Immature natural killer cell (primary cell): ENCODE measurements at regions not wholly inside any gene's neighbourhood (a gene's known extent, or its start where the extent isn't known, plus 50 kb on each side); places are given as distances from the start of the nearest gene placed in this dataset.

Experiments
- DNase-seq, 3 donors: peaks; one replicate each; pipeline ENCODE4 v3.0.0; 2022; ENCODE audit warnings: mixed read lengths in 1 of 3
- H3K27ac Mint-ChIP-seq, 6 donors: one replicate each; pipeline ENCODE4 v1.8.0; 2020; ENCODE audit warnings: mixed read lengths in 6 of 6, mild to moderate bottlenecking in 5 of 6, inconsistent platforms in 4 of 6, moderate library complexity in 3 of 6
- H3K27me3 Mint-ChIP-seq, 3 donors: one replicate each; pipeline ENCODE4 v1.8.0; 2020 to 2021; ENCODE audit warnings: low read depth in 3 of 3, mild to moderate bottlenecking in 3 of 3, mixed read lengths in 3 of 3, moderate library complexity in 3 of 3, inconsistent platforms in 1 of 3
- H3K36me3 Mint-ChIP-seq, 3 donors: one replicate each; pipeline ENCODE4 v1.8.0; 2020; ENCODE audit warnings: mixed read lengths in 3 of 3, inconsistent platforms in 2 of 3, mild to moderate bottlenecking in 2 of 3
- H3K4me1 Mint-ChIP-seq, 2 donors: one replicate each; pipeline ENCODE4 v1.8.0; 2020; ENCODE audit warnings: inconsistent platforms in 2 of 2, mild to moderate bottlenecking in 2 of 2, mixed read lengths in 2 of 2, moderate library complexity in 1 of 2
- H3K4me3 Mint-ChIP-seq, 5 donors: one replicate each; pipeline ENCODE4 v1.8.0; 2020; ENCODE audit warnings: mild to moderate bottlenecking in 5 of 5, mixed read lengths in 5 of 5, inconsistent platforms in 3 of 5, moderate library complexity in 3 of 5
- H3K9me3 Mint-ChIP-seq, 6 donors: one replicate each; pipeline ENCODE4 v1.8.0; 2020; ENCODE audit warnings: mild to moderate bottlenecking in 6 of 6, mixed read lengths in 6 of 6, inconsistent platforms in 4 of 6, moderate library complexity in 3 of 6

DNA sequence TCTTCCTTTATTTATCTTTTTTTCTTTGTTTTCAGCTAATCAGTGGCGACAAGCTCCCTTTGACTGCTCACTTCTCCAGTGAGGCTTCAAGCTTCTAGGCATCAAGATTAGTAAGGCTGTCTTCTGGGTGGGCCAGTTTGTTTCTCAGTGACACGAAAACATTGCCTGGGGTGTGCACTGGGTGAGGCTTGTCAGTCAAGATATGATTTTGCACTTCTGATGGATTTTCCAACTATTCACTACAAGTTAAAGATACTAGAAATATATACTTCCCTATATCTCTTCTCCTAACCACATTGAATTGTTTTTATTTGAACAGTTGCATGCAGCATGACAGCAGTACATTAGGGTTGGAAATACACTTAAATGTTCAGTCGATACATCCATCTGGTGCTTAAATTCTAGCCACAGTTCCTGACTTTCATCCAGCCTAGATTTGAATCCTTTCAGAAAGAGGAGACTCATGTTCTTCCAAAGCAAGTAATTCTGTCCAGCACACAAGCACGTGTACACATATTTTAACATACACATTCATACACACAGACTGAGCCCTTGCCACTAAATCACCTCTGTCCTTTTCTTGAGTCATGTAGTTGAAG is 275.6 kb upstream of the NOVA1 start:
- peaks cover 0 to 5% (median 0%) of the 10 kb centered on the region in 3 donors for H3K36me3 Mint-ChIP-seq
- no peaks in the 10 kb centered on the region for H3K4me1 Mint-ChIP-seq
- no peak overlapping the region for H3K4me3 Mint-ChIP-seq
- peaks cover 0 to 59% (median 15%) of the 10 kb centered on the region in 6 donors for H3K9me3 Mint-ChIP-seq
- H3K27me3 Mint-ChIP-seq: peaks cover 0 to 3% (median 0%) of the 10 kb centered on the region in 3 donors
- no peak overlapping the region for H3K27ac Mint-ChIP-seq
- no peak for DNase-seq

GRCh38 chr14:26887847-26888246 is 290.0 kb upstream of the NOVA1 start:
- no peak overlapping the region for H3K27ac Mint-ChIP-seq
- H3K4me1 Mint-ChIP-seq: no peaks in the 10 kb centered on the region
- no peak for DNase-seq
- H3K36me3 Mint-ChIP-seq: no peaks in the 10 kb centered on the region
- peaks cover 0 to 3% (median 2%) of the 10 kb centered on the region in 3 donors for H3K27me3 Mint-ChIP-seq
- H3K9me3 Mint-ChIP-seq: peaks cover 10 to 56% (median 36%) of the 10 kb centered on the region in 6 donors
- H3K4me3 Mint-ChIP-seq: no peak overlapping the region

DNA sequence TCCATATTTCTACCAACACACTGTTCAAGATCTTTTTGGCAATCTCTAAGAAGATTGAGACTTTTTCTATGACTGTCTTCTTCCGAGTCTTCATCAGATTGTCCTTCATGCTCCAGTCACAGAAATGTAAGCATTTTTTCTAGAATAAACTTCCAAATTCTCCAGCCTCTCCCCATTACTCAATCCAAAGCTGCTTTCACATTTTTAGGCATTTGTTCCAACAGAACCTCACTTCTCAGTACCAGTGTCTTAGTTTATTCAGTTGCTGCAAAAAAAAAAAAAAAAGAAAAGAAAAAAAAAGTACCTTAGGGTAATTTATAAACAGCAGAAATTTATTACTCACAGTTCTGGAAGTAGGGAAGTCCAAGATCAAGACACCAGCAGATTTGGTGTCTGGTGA is 290.8 kb upstream of the NOVA1 start:
- DNase-seq: no peak
- Mint-ChIP-seq H3K4me1 (no peaks in the 10 kb centered on the region), H3K27ac (no peak overlapping the region), H3K36me3 (no peaks in the 10 kb centered on the region), H3K4me3 (no peak overlapping the region), H3K27me3 (peaks cover 0 to 3% (median 2%) of the 10 kb centered on the region in 3 donors), H3K9me3 (peaks cover 10 to 59% (median 36%) of the 10 kb centered on the region in 6 donors)

DNA sequence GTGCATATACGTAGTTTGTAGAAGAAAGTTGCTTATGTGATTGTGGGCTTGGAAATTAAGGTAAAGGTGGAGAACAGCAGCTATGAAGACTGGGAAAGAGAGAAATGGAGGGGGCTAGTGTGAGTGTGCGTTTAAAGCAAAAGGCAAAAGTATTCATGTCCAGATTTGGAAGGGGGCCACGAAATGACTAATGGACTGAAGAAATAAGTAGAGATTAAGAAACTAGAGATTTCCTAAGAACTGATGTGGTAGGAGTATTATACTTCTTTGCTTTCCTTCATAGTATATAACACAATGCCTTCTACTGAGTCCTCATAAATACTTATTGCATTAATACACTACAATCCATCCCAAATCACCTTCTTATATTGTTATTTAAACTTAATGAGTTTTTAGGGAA is 298.6 kb upstream of the NOVA1 start:
- Mint-ChIP-seq H3K9me3 (peaks cover 9 to 50% (median 16%) of the 10 kb centered on the region in 6 donors), H3K4me1 (no peaks in the 10 kb centered on the region), H3K4me3 (no peak overlapping the region), H3K27ac (no peak overlapping the region), H3K27me3 (peaks cover 0 to 2% (median 2%) of the 10 kb centered on the region in 3 donors), H3K36me3 (no peaks in the 10 kb centered on the region)
- DNase-seq: no peak

- Mint-ChIP-seq H3K27ac (no peak overlapping the region), H3K4me1 (no peaks in the 10 kb centered on the region), H3K9me3 (peaks cover 9 to 52% (median 17%) of the 10 kb centered on the region in 6 donors), H3K27me3 (peaks cover 0 to 2% (median 2%) of the 10 kb centered on the region in 3 donors), H3K4me3 (no peak overlapping the region), H3K36me3 (no peaks in the 10 kb centered on the region)
- DNase-seq: no peak
Observed at GRCh38 chr14:26897196-26897595, 299.4 kb upstream of the NOVA1 start.

GRCh38 chr14:26905229-26905628 is 307.4 kb upstream of the NOVA1 start:
- Mint-ChIP-seq H3K4me3 (no peak overlapping the region), H3K9me3 (peaks cover 1 to 35% (median 8%) of the 10 kb centered on the region in 6 donors), H3K27ac (no peak overlapping the region), H3K36me3 (no peaks in the 10 kb centered on the region), H3K4me1 (no peaks in the 10 kb centered on the region), H3K27me3 (peaks cover 0 to 2% (median 0%) of the 10 kb centered on the region in 3 donors)
- no peak for DNase-seq

DNA sequence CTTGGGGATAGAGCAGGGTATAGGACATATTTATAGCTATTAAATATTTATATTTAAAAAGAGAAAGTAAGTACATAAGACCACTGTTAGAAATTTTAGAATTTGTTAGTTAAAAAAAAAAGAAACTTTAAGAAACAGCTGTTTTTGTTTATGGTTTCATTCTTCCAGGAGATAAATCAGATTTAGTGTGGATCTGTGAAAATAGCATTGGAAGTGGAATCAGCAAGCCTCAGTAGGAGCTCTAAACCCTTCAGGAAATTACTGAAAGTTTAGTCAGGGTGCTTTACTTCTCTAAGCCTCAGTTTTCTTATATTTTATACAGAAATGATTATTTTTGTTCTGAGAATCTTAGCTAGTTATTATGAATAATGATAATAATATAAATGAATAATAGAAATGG is 316.0 kb upstream of the NOVA1 start:
- H3K27me3 Mint-ChIP-seq: no peaks in the 10 kb centered on the region
- peaks cover 2 to 30% (median 15%) of the 10 kb centered on the region in 6 donors for H3K9me3 Mint-ChIP-seq
- no peak for DNase-seq
- no peak overlapping the region for H3K4me3 Mint-ChIP-seq
- no peaks in the 10 kb centered on the region for H3K36me3 Mint-ChIP-seq
- no peaks in the 10 kb centered on the region for H3K4me1 Mint-ChIP-seq
- no peak overlapping the region for H3K27ac Mint-ChIP-seq

GRCh38 chr14:26917086-26917485 is 319.3 kb upstream of the NOVA1 start:
- H3K9me3 Mint-ChIP-seq: peaks cover 4 to 41% (median 23%) of the 10 kb centered on the region in 6 donors
- H3K27ac Mint-ChIP-seq: no peak overlapping the region
- no peak overlapping the region for H3K4me3 Mint-ChIP-seq
- H3K36me3 Mint-ChIP-seq: peaks cover 0 to 4% (median 0%) of the 10 kb centered on the region in 3 donors
- no peak for DNase-seq
- no peaks in the 10 kb centered on the region for H3K4me1 Mint-ChIP-seq
- H3K27me3 Mint-ChIP-seq: no peaks in the 10 kb centered on the region

- Mint-ChIP-seq H3K27ac (no peak overlapping the region), H3K36me3 (no peaks in the 10 kb centered on the region), H3K4me1 (no peaks in the 10 kb centered on the region), H3K27me3 (peaks cover 0 to 2% (median 0%) of the 10 kb centered on the region in 3 donors), H3K4me3 (no peak overlapping the region), H3K9me3 (peaks cover 6 to 35% (median 16%) of the 10 kb centered on the region in 6 donors)
- no peak for DNase-seq
Observed at GRCh38 chr14:26925876-26926584, 328.2 kb upstream of the NOVA1 start.

DNA sequence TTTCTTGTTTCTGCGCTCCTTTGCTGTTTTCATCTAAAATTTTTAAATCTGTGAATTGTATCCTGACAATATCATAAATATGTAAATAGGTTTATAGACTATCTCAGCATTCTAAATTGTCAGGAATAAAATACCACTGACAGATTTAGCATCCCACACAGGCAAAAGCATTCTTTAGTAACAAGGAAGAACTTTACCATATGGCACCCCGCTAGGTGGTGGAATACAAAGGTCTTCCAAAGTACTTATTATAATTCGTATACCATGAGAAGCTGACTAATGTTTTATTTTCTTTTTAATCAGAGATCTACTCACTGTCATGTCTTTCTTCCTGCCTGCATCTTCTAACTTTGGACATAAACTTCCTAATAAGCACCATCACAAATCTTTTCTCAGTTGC is 328.8 kb upstream of the NOVA1 start:
- Mint-ChIP-seq H3K27ac (no peak overlapping the region), H3K9me3 (peaks cover 2 to 32% (median 13%) of the 10 kb centered on the region in 6 donors), H3K4me3 (no peak overlapping the region), H3K4me1 (no peaks in the 10 kb centered on the region), H3K36me3 (no peaks in the 10 kb centered on the region), H3K27me3 (peaks cover 0 to 2% (median 0%) of the 10 kb centered on the region in 3 donors)
- DNase-seq: no peak

- no peaks in the 10 kb centered on the region for H3K4me1 Mint-ChIP-seq
- peaks cover 1 to 37% (median 13%) of the 10 kb centered on the region in 6 donors for H3K9me3 Mint-ChIP-seq
- H3K27me3 Mint-ChIP-seq: no peaks in the 10 kb centered on the region
- no peaks in the 10 kb centered on the region for H3K36me3 Mint-ChIP-seq
- no peak for DNase-seq
- H3K4me3 Mint-ChIP-seq: no peak overlapping the region
- no peak overlapping the region for H3K27ac Mint-ChIP-seq
Observed at GRCh38 chr14:26928019-26928418, 330.2 kb upstream of the NOVA1 start.

GRCh38 chr14:26929361-26929760 is 331.5 kb upstream of the NOVA1 start:
- no peak for DNase-seq
- H3K4me3 Mint-ChIP-seq: no peak overlapping the region
- H3K27ac Mint-ChIP-seq: no peak overlapping the region
- no peaks in the 10 kb centered on the region for H3K27me3 Mint-ChIP-seq
- H3K4me1 Mint-ChIP-seq: no peaks in the 10 kb centered on the region
- H3K36me3 Mint-ChIP-seq: no peaks in the 10 kb centered on the region
- H3K9me3 Mint-ChIP-seq: peaks cover 3 to 44% (median 14%) of the 10 kb centered on the region in 6 donors

- no peak for DNase-seq
- no peaks in the 10 kb centered on the region for H3K36me3 Mint-ChIP-seq
- no peak overlapping the region for H3K4me3 Mint-ChIP-seq
- H3K9me3 Mint-ChIP-seq: peaks cover 6 to 43% (median 16%) of the 10 kb centered on the region in 6 donors
- H3K27ac Mint-ChIP-seq: no peak overlapping the region
- H3K27me3 Mint-ChIP-seq: no peaks in the 10 kb centered on the region
- H3K4me1 Mint-ChIP-seq: no peaks in the 10 kb centered on the region
Observed at GRCh38 chr14:26930576-26930975, 332.7 kb upstream of the NOVA1 start.

DNA sequence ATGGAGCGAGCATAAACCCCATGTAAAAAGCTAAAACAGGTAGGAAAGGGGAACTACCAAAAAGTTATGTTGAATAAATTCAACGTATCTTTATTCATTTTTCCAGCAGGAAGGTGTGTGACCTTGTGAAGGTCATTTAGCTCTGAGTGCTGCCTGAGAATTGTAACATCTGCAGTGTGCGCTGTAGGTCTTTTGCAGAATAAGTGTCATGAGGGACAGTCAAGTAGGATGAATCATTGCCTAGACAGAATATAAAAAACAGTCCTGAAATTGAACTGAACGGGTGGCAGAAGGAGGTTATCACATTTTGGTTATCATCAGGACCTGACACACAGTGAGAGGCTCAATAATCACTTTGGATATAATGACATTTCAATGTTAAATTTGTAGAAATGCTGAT is 334.8 kb upstream of the NOVA1 start:
- H3K4me3 Mint-ChIP-seq: no peak overlapping the region
- H3K27me3 Mint-ChIP-seq: no peaks in the 10 kb centered on the region
- no peaks in the 10 kb centered on the region for H3K36me3 Mint-ChIP-seq
- H3K9me3 Mint-ChIP-seq: peaks cover 7 to 48% (median 18%) of the 10 kb centered on the region in 6 donors
- no peaks in the 10 kb centered on the region for H3K4me1 Mint-ChIP-seq
- no peak overlapping the region for H3K27ac Mint-ChIP-seq
- DNase-seq: no peak
